A549 (cell line): ENCODE measurements at regions not wholly inside any gene's neighbourhood (a gene's known extent, or its start where the extent isn't known, plus 50 kb on each side); places are given as distances from the start of the nearest gene placed in this dataset.

Source experiments
- ATAC-seq, 2 experiments: fragments of 200-7000 bp in 1 of 2; fragments of >200 bp in 1 of 2; cut with Nextera tagmentation in 1 of 2; cut with Tn5 transposase in 1 of 2; 3 replicates each; pipeline versions ENCODE4 v1.8.0 to v1.9.1; 2018 to 2020; ENCODE audit warnings: mild to moderate bottlenecking in 1 of 2, moderate library complexity in 1 of 2
- CTCF ChIA-PET: fragments of 300-600 bp; sonication (Branson Sonifier 250); formaldehyde crosslinking; extraction: SDS; loops from one replicate; lab custom pipeline; 2021; ENCODE audit warnings: antibody characterized with exemption, inconsistent platforms; lab: Yijun Ruan, JAX
- POLR2A ChIA-PET: fragments of 350-600 bp; formaldehyde crosslinking; extraction: SDS; loops from one replicate; lab custom pipeline; 2021; ENCODE audit warnings: antibody characterized with exemption, inconsistent platforms; lab: Yijun Ruan, JAX
- DNase-seq, 2 experiments: peaks; one replicate each; pipeline versions ENCODE4 v3.0.0 to v3.0.0-alpha.2; 2011 to 2016; ENCODE audit warnings: low read depth in 1 of 2, low spot score in 1 of 2
- FAIRE-seq: peaks from 2 replicates; lab custom pipeline; 2011; peaks lifted over from hg19 to GRCh38; lab: Jason Lieb, UNC
- H3K27ac ChIP-seq, 2 experiments: fragments of >200 bp; sonication (Bioruptor Twin); formaldehyde crosslinking; 3 replicates each; pipeline ENCODE4 v1.5.1; 2016 to 2017
- H3K4me1 ChIP-seq: fragments of >200 bp; sonication (Bioruptor Twin); formaldehyde crosslinking; 3 replicates; pipeline ENCODE4 v1.6.1; 2016
- H3K4me2 ChIP-seq: fragments of >200 bp; sonication (Bioruptor Twin); formaldehyde crosslinking; 3 replicates; pipeline ENCODE4 v1.6.1; 2016
- H3K4me3 ChIP-seq: fragments of >200 bp; sonication (Bioruptor Twin); formaldehyde crosslinking; 3 replicates; pipeline ENCODE4 v1.5.1; 2016
- H3K9me3 ChIP-seq: fragments of >200 bp; sonication (Bioruptor Twin); formaldehyde crosslinking; 3 replicates; pipeline ENCODE4 v1.6.1; 2016
- BCL3 ChIP-seq: fragments of >200 bp; sonication (Bioruptor Twin); formaldehyde crosslinking; IDR thresholded peaks from 3 replicates; pipeline ENCODE4 v1.6.1; 2016
- EHMT2 ChIP-seq: fragments of 200-600 bp; sonication (generic); IDR thresholded peaks from 2 replicates; pipeline ENCODE4 v1.6.1; 2016; ENCODE audit warnings: antibody characterized with exemption, low read depth, mild to moderate bottlenecking, moderate library complexity
- EP300 ChIP-seq, 2 experiments: fragments of >200 bp; sonication (Bioruptor Twin); formaldehyde crosslinking; IDR thresholded peaks; 2 replicates in 1 of 2; 3 replicates in 1 of 2; pipeline ENCODE4 v1.6.1; 2016 to 2017
- FOSL2 ChIP-seq, 2 experiments: fragments of 450-650 bp in 1 of 2; fragments of >200 bp in 1 of 2; sonication (Bioruptor Twin) in 1 of 2; formaldehyde crosslinking; IDR thresholded peaks; 2 replicates each; pipeline versions ENCODE4 v1.5.0 to v1.6.1; 2016 to 2020; ENCODE audit warnings: mild to moderate bottlenecking in 1 of 2, moderate library complexity in 1 of 2
- GATA3 ChIP-seq: IDR thresholded peaks from 2 replicates; pipeline ENCODE4 v1.6.1; 2012; ENCODE audit warnings: borderline replicate concordance
- HOXB5 ChIP-seq: fragments of 250-450 bp; sonication (Bioruptor Pico); IDR thresholded peaks from 2 replicates; pipeline ENCODE4 v1.5.0; 2020; ENCODE audit warnings: mild to moderate bottlenecking, moderate library complexity
- KDM1A ChIP-seq: fragments of 200-600 bp; sonication (generic); IDR thresholded peaks from 2 replicates; pipeline ENCODE4 v1.6.1; 2016; ENCODE audit warnings: low read depth, mild to moderate bottlenecking
- NPAS2 ChIP-seq: fragments of 250-450 bp; sonication (Bioruptor Pico); IDR thresholded peaks from 2 replicates; pipeline ENCODE4 v1.8.0; 2022; ENCODE audit warnings: mild to moderate bottlenecking, moderate library complexity, borderline replicate concordance
- NR3C1 ChIP-seq: fragments of >200 bp; sonication (Bioruptor Twin); formaldehyde crosslinking; IDR thresholded peaks from 3 replicates; pipeline ENCODE4 v1.6.1; 2017
- POLR2A ChIP-seq: IDR thresholded peaks from 2 replicates; pipeline ENCODE4 v1.6.1; 2012; ENCODE audit warnings: mild to moderate bottlenecking, low read length
- RCOR1 ChIP-seq: fragments of 150-350 bp; IDR thresholded peaks from 2 replicates; pipeline ENCODE4 v1.6.1; 2014; ENCODE audit warnings: antibody characterized with exemption, low read length, low read depth
- TFCP2L1 ChIP-seq: fragments of 250-450 bp; sonication (Bioruptor Pico); IDR thresholded peaks from 2 replicates; pipeline ENCODE4 v1.5.0; 2021; ENCODE audit warnings: mild to moderate bottlenecking
- ZFP36 ChIP-seq: fragments of 450-650 bp; IDR thresholded peaks from 2 replicates; pipeline ENCODE4 v1.6.1; 2014; ENCODE audit warnings: borderline replicate concordance; ENCODE audit not compliant: partially characterized antibody
- WGBS: methylation state at CpG from one replicate; pipeline ENCODE4 v1.1.6; 2017; ENCODE audit errors: missing lambda C conversion rate; 5-methylcytosine and 5-hydroxymethylcytosine counted together
- TF ChIP-seq, protein P1 (sequence below): fragments of 450-650 bp; IDR thresholded peaks from 2 replicates; pipeline ENCODE4 v1.6.1; 2014; ENCODE audit warnings: antibody characterized with exemption
- TF ChIP-seq, protein P2 (sequence below): fragments of 200-600 bp; sonication (generic); IDR thresholded peaks from 2 replicates; pipeline ENCODE4 v1.6.1; 2016; ENCODE audit warnings: antibody characterized with exemption, mild to moderate bottlenecking, moderate library complexity
- TF ChIP-seq, protein P3 (sequence below): fragments of >200 bp; sonication (Bioruptor Twin); formaldehyde crosslinking; IDR thresholded peaks from 2 replicates; pipeline ENCODE4 v1.6.1; 2016
- TF ChIP-seq, protein P4 (sequence below): fragments of 150-350 bp; IDR thresholded peaks from 2 replicates; pipeline ENCODE4 v1.6.1; 2014; ENCODE audit warnings: low read depth, mild to moderate bottlenecking, low read length

GRCh38 chr11:69358398-69359020, 64.6 kb downstream of the MYEOV start:
- H3K4me2 ChIP-seq, result no peak overlapping the region
- TF ChIP-seq TFCP2L1 (CRISPR knock-in tag) (no peak), ZFP36 (no peak), GATA3 (no peak), NPAS2 (CRISPR knock-in tag) (no peak), EHMT2 (no peak), BCL3 (no peak), RCOR1 (no peak)
- TF ChIP-seq, protein P1, sequence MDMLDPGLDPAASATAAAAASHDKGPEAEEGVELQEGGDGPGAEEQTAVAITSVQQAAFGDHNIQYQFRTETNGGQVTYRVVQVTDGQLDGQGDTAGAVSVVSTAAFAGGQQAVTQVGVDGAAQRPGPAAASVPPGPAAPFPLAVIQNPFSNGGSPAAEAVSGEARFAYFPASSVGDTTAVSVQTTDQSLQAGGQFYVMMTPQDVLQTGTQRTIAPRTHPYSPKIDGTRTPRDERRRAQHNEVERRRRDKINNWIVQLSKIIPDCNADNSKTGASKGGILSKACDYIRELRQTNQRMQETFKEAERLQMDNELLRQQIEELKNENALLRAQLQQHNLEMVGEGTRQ, result no peak
- TF ChIP-seq, protein P2, sequence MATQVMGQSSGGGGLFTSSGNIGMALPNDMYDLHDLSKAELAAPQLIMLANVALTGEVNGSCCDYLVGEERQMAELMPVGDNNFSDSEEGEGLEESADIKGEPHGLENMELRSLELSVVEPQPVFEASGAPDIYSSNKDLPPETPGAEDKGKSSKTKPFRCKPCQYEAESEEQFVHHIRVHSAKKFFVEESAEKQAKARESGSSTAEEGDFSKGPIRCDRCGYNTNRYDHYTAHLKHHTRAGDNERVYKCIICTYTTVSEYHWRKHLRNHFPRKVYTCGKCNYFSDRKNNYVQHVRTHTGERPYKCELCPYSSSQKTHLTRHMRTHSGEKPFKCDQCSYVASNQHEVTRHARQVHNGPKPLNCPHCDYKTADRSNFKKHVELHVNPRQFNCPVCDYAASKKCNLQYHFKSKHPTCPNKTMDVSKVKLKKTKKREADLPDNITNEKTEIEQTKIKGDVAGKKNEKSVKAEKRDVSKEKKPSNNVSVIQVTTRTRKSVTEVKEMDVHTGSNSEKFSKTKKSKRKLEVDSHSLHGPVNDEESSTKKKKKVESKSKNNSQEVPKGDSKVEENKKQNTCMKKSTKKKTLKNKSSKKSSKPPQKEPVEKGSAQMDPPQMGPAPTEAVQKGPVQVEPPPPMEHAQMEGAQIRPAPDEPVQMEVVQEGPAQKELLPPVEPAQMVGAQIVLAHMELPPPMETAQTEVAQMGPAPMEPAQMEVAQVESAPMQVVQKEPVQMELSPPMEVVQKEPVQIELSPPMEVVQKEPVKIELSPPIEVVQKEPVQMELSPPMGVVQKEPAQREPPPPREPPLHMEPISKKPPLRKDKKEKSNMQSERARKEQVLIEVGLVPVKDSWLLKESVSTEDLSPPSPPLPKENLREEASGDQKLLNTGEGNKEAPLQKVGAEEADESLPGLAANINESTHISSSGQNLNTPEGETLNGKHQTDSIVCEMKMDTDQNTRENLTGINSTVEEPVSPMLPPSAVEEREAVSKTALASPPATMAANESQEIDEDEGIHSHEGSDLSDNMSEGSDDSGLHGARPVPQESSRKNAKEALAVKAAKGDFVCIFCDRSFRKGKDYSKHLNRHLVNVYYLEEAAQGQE, result no peak
- POLR2A ChIA-PET, result no interaction called here
- WGBS, result 97% methylated on average over 8 of the region's 8 CpGs
- H3K4me1 ChIP-seq, result peaks cover 3% of the 10 kb centered on the region
- peaks cover 19% of the 10 kb centered on the region for H3K9me3 ChIP-seq
- DNase-seq (no peak), FAIRE-seq (no peak), ATAC-seq (no peak)
- CTCF ChIA-PET, result no interaction called here
- no peak overlapping the region for H3K4me3 ChIP-seq
- no peak overlapping the region for H3K27ac ChIP-seq

DNA sequence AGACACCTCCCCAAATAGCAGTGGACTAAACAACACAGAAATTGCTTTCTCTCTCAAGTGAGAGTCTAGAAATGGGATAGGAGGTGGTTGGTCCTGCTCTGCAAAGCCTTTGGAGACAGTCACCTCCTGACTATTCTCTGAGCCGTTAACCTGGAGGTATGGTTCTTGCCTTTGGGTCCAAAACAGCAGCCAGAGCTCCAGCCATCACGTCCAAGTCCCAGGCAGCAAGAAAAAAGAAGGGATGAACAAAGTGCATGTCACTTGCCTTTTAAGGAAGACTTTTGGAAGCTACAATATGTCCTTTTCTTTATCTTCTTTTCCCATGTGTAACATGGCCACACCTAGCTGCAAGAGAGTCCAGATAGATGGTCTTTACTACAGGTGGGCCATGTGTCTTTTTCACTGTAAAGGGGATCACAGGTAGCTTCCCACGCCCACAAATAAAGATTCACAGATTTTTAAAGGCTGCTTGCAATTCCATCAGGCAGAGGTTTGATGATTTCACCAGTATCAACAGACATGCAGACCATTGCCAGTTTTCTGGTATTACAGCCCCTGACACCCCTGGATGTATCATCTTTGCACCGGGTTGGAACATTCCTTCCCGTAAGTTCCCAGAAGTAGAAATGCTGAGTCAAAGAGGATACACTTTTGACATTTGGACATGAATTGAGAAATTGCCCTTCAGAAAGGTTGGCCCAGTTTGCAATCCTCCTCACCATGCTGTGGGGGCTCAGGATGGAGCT, 66.0 kb downstream of the MYEOV start:
- ChIA-PET POLR2A (no interaction called here), CTCF (interaction anchor here (0.6 to 1.8 kb wide), 5 partner anchors 10 to 311 kb away, joined by 3 to 6 read pairs (median 4); no protein-coding TSS in a partner anchor)

DNA sequence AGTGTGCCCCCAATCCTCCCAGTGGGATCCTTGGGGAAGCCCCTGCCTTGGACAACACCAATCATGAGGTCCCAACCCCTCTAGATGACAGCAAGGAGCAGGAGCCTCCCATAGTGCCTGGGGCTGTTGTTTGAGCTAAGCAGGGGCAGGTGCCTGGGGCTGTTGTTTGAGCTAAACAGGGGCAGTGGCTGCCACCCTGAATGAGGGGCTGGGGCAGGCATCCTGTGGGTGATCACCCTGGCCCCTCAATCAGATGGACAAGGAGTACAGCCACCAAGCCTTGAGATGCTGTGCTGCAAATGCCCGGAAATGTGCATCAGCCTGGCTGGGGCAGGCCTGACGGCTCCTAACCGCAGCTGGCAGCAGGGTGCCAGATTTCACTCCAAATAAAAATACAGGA, 66.7 kb downstream of the MYEOV start:
- ChIA-PET CTCF (interaction anchor here (0.6 to 1.8 kb wide), 2 partner anchors 9 to 71 kb away, joined by 3 to 6 read pairs; no protein-coding TSS in a partner anchor), POLR2A (no interaction called here)
- no peak for DNase-seq
- H3K4me3 ChIP-seq, result no peak overlapping the region
- peaks cover 19% of the 10 kb centered on the region for H3K9me3 ChIP-seq
- no peak overlapping the region for H3K4me2 ChIP-seq
- no peak for FAIRE-seq
- no peak for TF ChIP-seq HOXB5 (CRISPR knock-in tag)
- TF ChIP-seq, protein P3, sequence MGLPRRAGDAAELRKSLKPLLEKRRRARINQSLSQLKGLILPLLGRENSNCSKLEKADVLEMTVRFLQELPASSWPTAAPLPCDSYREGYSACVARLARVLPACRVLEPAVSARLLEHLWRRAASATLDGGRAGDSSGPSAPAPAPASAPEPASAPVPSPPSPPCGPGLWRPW, result no peak
- TF ChIP-seq FOSL2 (IDR thresholded peaks at IDR 0.05), result no peak
- no peak for TF ChIP-seq FOSL2 (CRISPR knock-in tag; IDR thresholded peaks at IDR 0.05)
- no peak for TF ChIP-seq EP300 (IDR thresholded peaks at IDR 0.05)
- TF ChIP-seq POLR2A, result no peak
- no peak for TF ChIP-seq NR3C1
- TF ChIP-seq, protein P1, result no peak
- no peak for ATAC-seq
- 96% methylated on average over 3 of the region's 3 CpGs for whole genome bisulfite sequencing
- 0 out of 3 replicates have a peak, but pooled peaks cover 6% of the 10 kb centered on the region for H3K4me1 ChIP-seq
- 0 out of 6 replicates have a peak overlapping the region, but pooled peaks of 1 of the 2 experiments have one; percentile 29 for H3K27ac ChIP-seq

More for the DNA sequence above, 66.0 kb downstream of the MYEOV start:
- ATAC-seq (no peak), DNase-seq (no peak), FAIRE-seq (no peak)
- 89% methylated on average over 5 of the region's 5 CpGs for WGBS
- H3K4me3 ChIP-seq, result no peak overlapping the region
- 0 out of 3 replicates have a peak, but pooled peaks cover 6% of the 10 kb centered on the region for H3K4me1 ChIP-seq
- H3K9me3 ChIP-seq, result peaks cover 19% of the 10 kb centered on the region
- H3K4me2 ChIP-seq, result no peak overlapping the region
- TF ChIP-seq RCOR1 (no peak), KDM1A (no peak)
- TF ChIP-seq, protein P4, sequence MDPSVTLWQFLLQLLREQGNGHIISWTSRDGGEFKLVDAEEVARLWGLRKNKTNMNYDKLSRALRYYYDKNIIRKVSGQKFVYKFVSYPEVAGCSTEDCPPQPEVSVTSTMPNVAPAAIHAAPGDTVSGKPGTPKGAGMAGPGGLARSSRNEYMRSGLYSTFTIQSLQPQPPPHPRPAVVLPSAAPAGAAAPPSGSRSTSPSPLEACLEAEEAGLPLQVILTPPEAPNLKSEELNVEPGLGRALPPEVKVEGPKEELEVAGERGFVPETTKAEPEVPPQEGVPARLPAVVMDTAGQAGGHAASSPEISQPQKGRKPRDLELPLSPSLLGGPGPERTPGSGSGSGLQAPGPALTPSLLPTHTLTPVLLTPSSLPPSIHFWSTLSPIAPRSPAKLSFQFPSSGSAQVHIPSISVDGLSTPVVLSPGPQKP, result no peak
- 0 out of 6 replicates have a peak overlapping the region, but pooled peaks of 1 of the 2 experiments have one; percentile 29 for H3K27ac ChIP-seq
